ENCODE measurements at regions not wholly inside any gene's neighbourhood (a gene's known extent, or its start where the extent isn't known, plus 50 kb on each side); places are given as distances from the start of the nearest gene placed in this dataset.

GRCh38 chr11:134628426-134628825 is 216.4 kb upstream of the B3GAT1 start:
- intact Hi-C loops (cut with micrococcal nuclease) = no loop called here
- H3K36me3 ChIP-seq (replicated peaks in 1 of 2; ENCODE audit: control extremely low read depth in 1 of 2, control insufficient read depth in 1 of 2, extremely low read depth in 1 of 2, insufficient read depth in 2 of 2, low read length in 1 of 2) = no peaks in the 10 kb centered on the region
- H4K20me1 ChIP-seq (ENCODE audit: control insufficient read depth, insufficient read depth, low read length, poor library complexity, severe bottlenecking) = no peaks in the 10 kb centered on the region
- ChIA-PET POLR2A (no interaction called here), CTCF (no interaction called here)
- Mint-ChIP-seq H3K27ac (no peak overlapping the region), H3K4me3 (no peak overlapping the region), H3K27me3 (no peaks in the 10 kb centered on the region), H3K9me3 (ENCODE audit: insufficient read depth) (no peaks in the 10 kb centered on the region), H3K4me1 (no peaks in the 10 kb centered on the region)
- H3K9ac ChIP-seq (ENCODE audit: low read length) = no peak overlapping the region
- no peaks in the 10 kb centered on the region for H3K27me3 ChIP-seq (replicated peaks in 1 of 4; ENCODE audit: control extremely low read depth in 1 of 4, control insufficient read depth in 3 of 4, insufficient read depth in 4 of 4, low read length in 3 of 4)
- H3K79me2 ChIP-seq (ENCODE audit: control insufficient read depth, insufficient read depth, low read length) = no peaks in the 10 kb centered on the region
- no peak overlapping the region for H3K4me3 ChIP-seq (ENCODE audit: control extremely low read depth in 1 of 5, extremely low read depth in 1 of 5, insufficient read depth in 1 of 5, low read depth in 2 of 5, low read length in 4 of 5)
- no peak overlapping the region for H3K27ac ChIP-seq (ENCODE audit: low read length in 2 of 2)
- no peaks in the 10 kb centered on the region for H3K4me1 ChIP-seq (ENCODE audit: control insufficient read depth in 2 of 2, insufficient read depth in 2 of 2, low read length in 2 of 2)
- no peak overlapping the region for H3K4me2 ChIP-seq (replicated peaks; ENCODE audit: low read depth, low read length, poor library complexity, severe bottlenecking)
- H2AFZ ChIP-seq (ENCODE audit: insufficient read depth, low read depth, low read length, poor library complexity, severe bottlenecking) = no peak overlapping the region
- 94% methylated on average over 6 of the region's 6 CpGs for WGBS (ENCODE audit: insufficient coverage)
- TF ChIP-seq EZH2 (IDR thresholded peaks at IDR 0.05; ENCODE audit: borderline replicate concordance, insufficient read depth, low read depth, low read length, poor library complexity, severe bottlenecking) = no peak
- TF ChIP-seq, protein P1, sequence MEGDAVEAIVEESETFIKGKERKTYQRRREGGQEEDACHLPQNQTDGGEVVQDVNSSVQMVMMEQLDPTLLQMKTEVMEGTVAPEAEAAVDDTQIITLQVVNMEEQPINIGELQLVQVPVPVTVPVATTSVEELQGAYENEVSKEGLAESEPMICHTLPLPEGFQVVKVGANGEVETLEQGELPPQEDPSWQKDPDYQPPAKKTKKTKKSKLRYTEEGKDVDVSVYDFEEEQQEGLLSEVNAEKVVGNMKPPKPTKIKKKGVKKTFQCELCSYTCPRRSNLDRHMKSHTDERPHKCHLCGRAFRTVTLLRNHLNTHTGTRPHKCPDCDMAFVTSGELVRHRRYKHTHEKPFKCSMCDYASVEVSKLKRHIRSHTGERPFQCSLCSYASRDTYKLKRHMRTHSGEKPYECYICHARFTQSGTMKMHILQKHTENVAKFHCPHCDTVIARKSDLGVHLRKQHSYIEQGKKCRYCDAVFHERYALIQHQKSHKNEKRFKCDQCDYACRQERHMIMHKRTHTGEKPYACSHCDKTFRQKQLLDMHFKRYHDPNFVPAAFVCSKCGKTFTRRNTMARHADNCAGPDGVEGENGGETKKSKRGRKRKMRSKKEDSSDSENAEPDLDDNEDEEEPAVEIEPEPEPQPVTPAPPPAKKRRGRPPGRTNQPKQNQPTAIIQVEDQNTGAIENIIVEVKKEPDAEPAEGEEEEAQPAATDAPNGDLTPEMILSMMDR (IDR thresholded peaks at IDR 0.05) = no peak
- ATAC-seq (ENCODE audit: low read depth) (no peak), DNase-seq (no peak)
- peaks cover 0 to 3% (median 0%) of the 10 kb centered on the region in 3 donors for H3K9me3 ChIP-seq (ENCODE audit: control extremely low read depth in 1 of 3, control insufficient read depth in 2 of 3, insufficient read depth in 1 of 3, low read length in 2 of 3)

DNA sequence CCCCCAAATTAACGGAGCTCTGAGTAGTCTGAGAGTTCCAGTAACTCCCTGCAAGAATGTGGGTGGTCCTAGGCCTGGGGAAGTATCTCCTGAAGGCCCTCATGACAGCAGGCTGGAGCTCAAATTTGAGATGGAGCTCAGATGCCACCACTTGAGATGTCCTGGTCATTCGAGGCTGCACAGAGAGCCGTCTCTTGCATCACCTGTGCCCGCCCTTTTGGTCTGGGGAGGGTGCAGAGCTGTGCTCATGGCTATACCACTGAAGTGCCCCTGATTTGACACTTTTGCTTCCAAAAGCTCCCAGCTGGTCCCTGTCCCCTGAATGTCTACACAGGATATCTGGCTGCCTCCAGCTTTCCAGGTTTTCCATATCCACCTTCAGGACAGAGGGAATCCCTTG is 214.0 kb upstream of the B3GAT1 start:
- H3K27ac ChIP-seq (ENCODE audit: low read length in 2 of 2) = no peak overlapping the region
- DNase-seq (no peak), ATAC-seq (ENCODE audit: low read depth) (no peak)
- H3K4me2 ChIP-seq (replicated peaks; ENCODE audit: low read depth, low read length, poor library complexity, severe bottlenecking) = no peak overlapping the region
- H3K4me3 ChIP-seq (ENCODE audit: control extremely low read depth in 1 of 5, extremely low read depth in 1 of 5, insufficient read depth in 1 of 5, low read depth in 2 of 5, low read length in 4 of 5) = no peak overlapping the region
- no peak overlapping the region for H3K9ac ChIP-seq (ENCODE audit: low read length)
- ChIA-PET POLR2A (no interaction called here), CTCF (no interaction called here)
- H2AFZ ChIP-seq (ENCODE audit: insufficient read depth, low read depth, low read length, poor library complexity, severe bottlenecking) = no peak overlapping the region
- Mint-ChIP-seq H3K4me3 (no peak overlapping the region), H3K9me3 (ENCODE audit: insufficient read depth) (no peaks in the 10 kb centered on the region), H3K27me3 (peaks cover 5% of the 10 kb centered on the region), H3K4me1 (no peaks in the 10 kb centered on the region), H3K27ac (no peak overlapping the region)
- WGBS (ENCODE audit: insufficient coverage) = 78% methylated on average over 4 of the region's 4 CpGs
- TF ChIP-seq, protein P1 (IDR thresholded peaks at IDR 0.05) = no peak
- TF ChIP-seq EZH2 (IDR thresholded peaks at IDR 0.05; ENCODE audit: borderline replicate concordance, insufficient read depth, low read depth, low read length, poor library complexity, severe bottlenecking) = no peak
- H3K4me1 ChIP-seq (ENCODE audit: control insufficient read depth in 2 of 2, insufficient read depth in 2 of 2, low read length in 2 of 2) = no peaks in the 10 kb centered on the region
- H3K27me3 ChIP-seq (replicated peaks in 1 of 4; ENCODE audit: control extremely low read depth in 1 of 4, control insufficient read depth in 3 of 4, insufficient read depth in 4 of 4, low read length in 3 of 4) = no peaks in the 10 kb centered on the region
- no peaks in the 10 kb centered on the region for H3K36me3 ChIP-seq (replicated peaks in 1 of 2; ENCODE audit: control extremely low read depth in 1 of 2, control insufficient read depth in 1 of 2, extremely low read depth in 1 of 2, insufficient read depth in 2 of 2, low read length in 1 of 2)
- H4K20me1 ChIP-seq (ENCODE audit: control insufficient read depth, insufficient read depth, low read length, poor library complexity, severe bottlenecking) = no peaks in the 10 kb centered on the region
- intact Hi-C loops (cut with micrococcal nuclease) = no loop called here
- H3K9me3 ChIP-seq (ENCODE audit: control extremely low read depth in 1 of 3, control insufficient read depth in 2 of 3, insufficient read depth in 1 of 3, low read length in 2 of 3) = peaks cover 0 to 3% (median 0%) of the 10 kb centered on the region in 3 donors
- H3K79me2 ChIP-seq (ENCODE audit: control insufficient read depth, insufficient read depth, low read length) = no peaks in the 10 kb centered on the region
